GM11168 (cell line): ENCODE measurements at regions not wholly inside any gene's neighbourhood (a gene's known extent, or its start where the extent isn't known, plus 50 kb on each side); places are given as distances from the start of the nearest gene placed in this dataset.

Experiments
- in situ Hi-C: fragments of 300-500 bp; cut with MboI; formaldehyde crosslinking; loops from one replicate; pipeline ENCODE4 v1.12.0; 2022; ENCODE audit warnings: low sequenced_read_pairs; ENCODE audit not compliant: unreplicated experiment

DNA sequence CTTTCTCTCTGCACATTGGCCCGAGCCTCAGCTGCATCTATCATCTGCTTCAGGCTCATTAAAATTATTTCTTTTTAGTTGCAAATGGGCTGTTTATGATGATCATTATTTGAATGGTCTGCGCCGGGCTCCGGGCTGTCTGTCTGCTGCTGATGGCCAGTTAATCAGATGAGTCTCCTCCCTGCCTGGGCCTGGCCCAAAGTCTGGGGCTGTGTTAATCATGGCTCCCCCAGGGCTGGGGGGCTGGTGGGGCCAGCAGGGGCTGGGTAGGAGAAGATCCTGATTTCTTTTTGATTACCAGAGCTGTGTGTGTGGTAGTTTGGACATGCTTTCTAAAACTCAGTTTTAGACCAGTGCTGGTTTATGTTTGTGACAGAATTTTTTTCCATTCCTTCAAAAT lies 159.1 kb downstream of the PHETA1 start:
- in situ Hi-C loops: no loop called here

- in situ Hi-C loops: no loop called here
Observed at GRCh38 chr12:111207761-111208160, 161.1 kb downstream of the PHETA1 start.

DNA sequence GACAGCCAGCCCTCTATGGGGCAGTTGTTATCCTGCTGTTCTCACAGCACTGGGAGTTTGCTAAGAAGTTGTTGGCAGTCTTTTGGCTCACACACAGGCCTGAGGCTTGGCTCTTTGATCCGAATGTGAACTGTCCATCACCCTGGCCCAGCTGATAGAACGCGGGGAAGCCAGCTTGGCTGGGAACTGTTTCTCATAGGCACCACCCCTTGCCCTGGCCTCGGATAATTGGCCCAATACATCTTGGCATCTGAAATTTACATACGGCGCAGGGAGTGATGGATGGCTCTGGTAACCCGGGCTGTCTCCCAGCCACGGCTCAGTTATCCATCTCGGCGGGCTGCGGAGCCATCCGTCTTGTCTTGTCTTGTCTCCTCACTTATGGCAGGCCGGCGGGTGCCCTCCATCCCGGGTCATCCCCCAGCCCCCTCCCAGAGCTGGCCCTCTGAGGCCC lies 164.1 kb downstream of the PHETA1 start:
- in situ Hi-C loops: no loop called here

DNA sequence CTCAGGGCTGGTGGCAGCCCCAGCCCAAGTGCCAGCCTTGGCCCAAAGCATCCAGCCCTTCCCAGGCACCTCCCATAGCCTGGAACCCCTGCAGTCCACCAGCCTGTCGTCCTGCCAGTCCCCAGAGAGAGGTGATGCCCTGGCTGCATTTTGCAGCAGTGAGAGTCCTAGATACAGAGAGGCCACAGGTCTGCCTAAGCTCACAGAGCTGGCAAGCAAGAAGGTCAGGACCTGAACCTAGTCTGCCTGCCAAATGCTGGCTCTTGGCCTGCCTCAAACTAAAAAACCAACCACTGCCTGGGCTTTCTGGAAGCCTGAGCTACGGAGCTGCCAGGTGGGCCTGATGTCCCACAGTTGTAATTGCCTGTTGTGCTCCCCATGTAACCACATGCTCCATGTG lies 164.9 kb downstream of the PHETA1 start:
- in situ Hi-C loops: no loop called here

GRCh38 chr12:111203446-111203845 lies 165.4 kb downstream of the PHETA1 start:
- in situ Hi-C loops: no loop called here

DNA sequence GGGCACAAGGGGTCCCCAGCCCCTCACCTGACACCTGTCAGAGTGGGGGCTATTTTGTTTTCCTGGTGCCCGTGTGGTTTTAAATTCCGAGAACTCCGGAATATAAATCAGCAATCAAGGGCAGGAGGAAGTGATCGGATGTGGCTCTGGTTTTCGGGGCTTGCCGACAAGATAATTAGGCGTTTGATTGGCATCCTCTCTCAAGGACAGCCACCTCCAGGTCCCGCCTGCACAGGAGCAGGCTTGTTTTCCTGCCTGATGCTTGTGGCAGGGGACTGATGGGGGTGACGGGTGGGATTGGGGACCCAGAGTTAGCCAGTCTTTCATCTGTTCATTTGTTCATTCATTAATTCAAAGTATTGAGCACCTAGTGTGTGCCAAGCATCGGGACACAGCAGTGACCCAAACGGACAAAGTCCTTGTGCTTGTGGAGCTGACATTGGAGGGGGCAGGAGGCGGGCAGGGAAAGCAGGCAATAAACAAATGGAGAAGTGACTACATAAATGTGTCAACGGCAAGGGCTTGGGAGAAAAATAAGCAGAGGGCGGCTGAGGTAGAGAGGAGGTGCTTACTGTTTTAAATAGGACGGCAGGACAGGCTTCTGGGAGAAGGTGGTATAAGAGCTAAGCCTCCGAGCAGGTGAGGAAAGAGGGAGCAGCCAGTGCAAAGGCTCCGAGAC lies 166.5 kb downstream of the PHETA1 start:
- in situ Hi-C loops: no loop called here

DNA sequence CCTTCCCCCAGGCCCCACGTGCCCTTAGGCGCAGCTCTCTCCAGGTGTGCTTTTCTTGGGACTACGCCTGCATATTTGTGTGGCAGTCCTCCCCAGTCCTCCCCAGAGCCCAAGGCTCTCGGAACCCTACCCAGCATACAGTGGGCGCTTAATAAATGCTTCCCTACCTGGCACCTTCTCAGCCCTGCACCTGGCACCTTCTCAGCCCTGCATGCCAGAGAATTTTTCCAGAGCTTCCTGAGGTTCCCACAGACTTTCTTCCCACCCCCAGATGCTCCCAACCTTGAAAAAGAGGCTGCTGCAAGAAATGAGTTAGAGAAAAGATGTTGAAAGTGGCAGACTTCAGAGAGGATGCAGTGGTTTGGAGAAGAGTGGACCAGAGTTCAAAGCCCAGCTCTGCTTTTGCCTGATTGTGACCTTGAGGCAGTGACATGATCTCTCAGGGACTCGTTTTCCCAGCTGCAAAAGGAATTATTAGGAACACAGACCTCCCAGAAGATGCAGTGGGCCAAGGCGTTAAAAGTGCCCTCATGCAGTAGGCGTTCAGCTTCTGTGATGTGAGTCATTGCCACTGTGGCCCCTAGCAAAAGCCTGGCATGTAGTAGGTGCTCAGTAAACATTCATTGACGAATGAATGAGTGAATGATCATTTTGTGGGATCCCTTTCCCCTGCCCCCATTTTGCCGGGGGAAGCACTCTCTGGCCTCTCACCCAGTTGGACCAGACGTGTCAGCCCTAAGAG lies 167.2 kb downstream of the PHETA1 start:
- in situ Hi-C loops: no loop called here

GRCh38 chr12:111201036-111201435 lies 167.9 kb downstream of the PHETA1 start:
- in situ Hi-C loops: no loop called here

DNA sequence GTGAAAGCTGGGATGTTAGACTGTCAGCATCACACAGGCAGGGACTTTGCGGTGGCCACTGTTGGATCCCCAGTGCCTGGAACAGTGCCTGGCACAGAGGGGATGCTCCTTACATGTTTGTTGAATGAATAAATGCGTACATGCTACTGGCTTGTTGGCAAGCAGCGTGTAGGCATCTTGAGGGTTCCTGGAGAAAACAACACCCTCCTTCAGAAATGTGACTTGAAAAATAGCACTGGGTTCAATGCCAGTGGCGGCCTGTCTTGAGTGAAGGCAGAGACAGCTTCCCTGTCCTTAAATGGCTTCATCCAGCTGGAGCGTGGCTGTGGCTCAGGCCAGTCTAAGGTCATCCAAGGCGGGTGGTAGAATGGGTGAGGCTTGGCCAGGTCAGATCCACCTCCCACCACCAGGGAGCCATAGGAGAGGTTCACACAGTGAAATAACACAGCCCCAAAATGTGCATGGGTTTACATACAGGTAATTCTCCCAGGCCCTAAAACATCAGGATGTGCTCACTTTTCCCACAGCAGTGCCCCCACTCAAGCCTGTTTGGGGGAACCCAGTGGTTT lies 171.4 kb downstream of the PHETA1 start:
- in situ Hi-C loops: no loop called here

DNA sequence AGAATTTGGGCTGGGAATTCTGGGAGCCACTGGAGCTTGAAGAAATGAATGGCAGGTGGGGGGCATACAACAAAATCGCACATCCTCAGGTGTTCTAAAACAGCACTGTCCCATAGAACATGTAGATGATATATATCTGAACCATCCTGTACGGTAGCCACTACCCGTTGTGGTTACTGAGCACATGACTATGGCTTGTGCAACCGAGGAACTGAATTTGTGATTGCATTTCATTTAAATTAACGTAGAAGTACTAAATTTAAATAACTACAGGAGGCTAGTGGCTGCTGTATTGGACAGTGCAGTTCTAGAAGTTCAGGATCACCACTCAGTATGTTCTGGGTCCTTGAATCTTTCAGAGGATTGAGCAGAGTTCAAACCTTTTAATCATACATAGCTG lies 172.4 kb downstream of the PHETA1 start:
- in situ Hi-C loops: no loop called here

DNA sequence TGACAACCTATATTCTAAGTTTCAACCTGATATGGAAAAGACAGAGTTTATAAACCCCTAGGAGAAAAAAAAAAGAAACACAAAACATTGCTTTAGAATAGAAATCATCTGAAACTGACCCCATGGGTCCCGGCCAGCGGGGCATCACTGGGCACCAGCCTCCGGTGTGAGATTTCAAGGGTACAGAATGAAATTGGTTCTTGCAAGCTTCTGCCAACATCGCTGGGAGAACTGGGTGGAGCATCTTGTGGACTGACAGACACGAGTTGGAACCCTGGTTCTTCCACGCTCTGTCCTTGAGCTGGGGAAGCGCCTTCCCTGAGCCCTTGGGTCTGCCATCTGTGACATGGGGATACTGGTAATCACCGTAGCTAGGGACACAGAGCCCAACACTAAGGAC lies 173.6 kb downstream of the PHETA1 start:
- in situ Hi-C loops: no loop called here

- in situ Hi-C loops: no loop called here
Observed at GRCh38 chr12:111194703-111195051, 174.2 kb downstream of the PHETA1 start.

DNA sequence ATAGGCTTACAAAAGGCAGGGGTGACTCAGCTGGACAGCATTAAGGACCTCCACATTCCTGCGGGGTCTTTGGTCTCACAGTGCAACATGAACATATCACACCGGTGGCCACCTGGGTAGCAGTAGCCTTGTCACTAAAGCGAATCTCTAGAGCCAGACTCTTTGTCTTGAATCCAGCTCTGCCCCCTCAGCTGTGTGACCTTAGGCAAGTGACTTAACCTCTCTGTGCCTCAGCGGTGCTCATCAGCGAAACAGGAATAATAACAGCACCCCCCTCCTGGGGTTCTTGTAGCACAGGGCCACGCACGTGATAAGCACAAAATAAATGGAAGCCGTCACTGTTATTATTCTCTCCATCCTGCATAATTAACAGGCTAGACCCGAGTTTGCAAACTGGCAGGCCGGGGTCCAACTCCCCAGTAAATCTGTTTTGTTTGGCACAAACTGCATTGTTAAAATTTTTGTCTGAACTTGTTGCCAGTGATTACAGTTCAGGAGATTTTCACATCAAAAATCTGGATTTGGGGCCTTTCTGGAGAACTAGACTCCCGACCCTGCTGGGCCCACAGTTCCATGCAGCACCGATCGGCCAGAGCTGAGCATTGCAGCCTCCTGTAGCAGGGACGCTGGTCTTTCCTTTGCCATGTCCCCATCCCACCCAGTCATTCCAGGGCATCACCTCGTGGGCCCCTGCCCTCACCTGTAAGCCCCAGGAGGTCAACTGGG lies 174.8 kb downstream of the PHETA1 start:
- in situ Hi-C loops: no loop called here

DNA sequence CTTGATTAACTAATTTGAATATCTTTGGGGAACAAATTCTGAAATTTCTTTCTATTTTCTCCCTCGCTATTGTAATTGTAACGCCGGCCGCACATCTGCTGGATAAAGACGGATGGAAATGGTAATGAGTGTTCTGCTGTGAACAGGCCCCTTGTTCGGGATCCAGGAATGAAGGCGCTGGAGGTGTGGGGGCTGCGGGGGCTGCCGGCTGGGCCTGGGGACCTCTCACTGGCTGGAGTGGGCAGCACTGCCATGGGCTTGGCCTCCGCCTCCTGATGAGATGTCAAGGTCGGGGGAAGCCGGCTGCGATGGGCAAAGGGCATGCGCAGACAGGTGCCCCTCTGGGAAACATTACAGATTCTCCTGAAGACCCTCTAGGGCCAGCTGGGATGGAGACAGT lies 175.4 kb downstream of the PHETA1 start:
- in situ Hi-C loops: no loop called here

DNA sequence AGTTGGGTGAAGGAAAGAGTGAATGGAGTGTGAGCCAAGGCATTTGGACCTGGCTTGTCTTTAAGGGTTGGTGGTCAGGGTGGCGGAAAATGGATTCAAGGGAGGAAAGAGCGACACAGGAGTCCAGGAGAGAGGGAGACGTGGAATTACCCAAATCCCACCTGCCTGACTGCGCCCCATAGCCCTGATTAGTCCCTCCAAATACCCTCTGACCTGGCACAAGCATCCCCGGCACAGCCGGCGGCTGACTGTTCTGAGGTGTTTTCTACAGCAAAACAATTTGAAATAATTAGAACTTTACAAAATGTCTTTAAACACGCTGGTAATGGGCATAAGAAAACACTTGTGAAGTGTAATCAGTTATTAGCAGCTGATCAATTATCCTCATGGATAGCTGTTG lies 175.8 kb downstream of the PHETA1 start:
- in situ Hi-C loops: no loop called here

DNA sequence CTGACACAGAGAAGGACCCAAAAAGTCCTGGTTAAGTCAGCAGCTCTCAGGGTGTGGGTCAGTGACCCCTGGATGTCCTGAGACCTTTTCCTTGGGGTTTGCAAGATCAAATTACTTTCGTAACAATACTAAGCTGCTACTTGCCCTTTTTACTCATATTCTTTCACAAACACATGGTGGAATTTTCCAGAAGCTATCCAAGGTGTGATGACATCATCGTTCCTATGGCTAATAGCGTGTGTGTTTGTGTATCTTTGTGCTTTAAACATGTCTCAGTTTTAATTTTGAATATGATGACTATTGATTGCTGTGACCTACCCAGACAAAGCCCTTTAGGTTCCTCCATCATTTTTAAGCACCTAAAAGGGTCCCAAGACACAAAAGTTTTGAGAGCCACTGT lies 176.2 kb downstream of the PHETA1 start:
- in situ Hi-C loops: no loop called here

DNA sequence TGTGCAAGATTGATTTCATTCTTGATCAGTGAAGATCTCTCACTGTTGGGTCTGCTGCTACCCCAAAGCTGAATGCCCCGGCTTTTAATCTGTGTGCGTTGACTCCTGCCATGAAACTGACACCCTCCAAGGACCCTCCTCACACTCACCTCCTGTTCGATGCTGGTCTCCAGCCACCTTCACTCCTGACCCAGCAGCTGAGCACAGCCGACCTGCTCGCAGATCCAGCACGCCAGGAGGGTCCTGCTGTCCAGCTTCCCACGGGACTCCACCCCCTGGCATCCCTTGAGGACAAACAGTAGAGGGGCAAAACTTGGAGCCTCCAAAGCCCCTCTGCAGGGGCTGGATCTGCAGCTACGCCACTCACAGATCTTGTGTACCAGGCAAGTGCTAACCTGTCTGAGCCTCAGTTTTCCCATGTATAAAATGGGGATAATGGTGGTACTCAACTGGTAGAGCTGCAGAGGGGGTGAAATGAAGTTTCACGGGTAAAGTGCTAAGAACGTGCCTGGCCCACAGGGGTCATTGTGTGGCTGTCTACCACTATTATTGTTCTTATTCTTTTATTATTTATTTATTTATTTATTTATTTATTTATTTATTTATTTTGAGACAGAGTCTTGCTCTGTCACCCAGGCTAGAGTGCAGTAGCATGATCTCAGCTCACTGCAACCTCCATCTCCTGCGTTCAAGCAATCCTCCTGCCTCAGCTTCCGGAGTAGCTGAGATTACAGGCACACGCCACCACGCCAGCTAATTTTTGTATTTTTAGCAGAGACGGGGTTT lies 178.0 kb downstream of the PHETA1 start:
- in situ Hi-C loops: no loop called here

DNA sequence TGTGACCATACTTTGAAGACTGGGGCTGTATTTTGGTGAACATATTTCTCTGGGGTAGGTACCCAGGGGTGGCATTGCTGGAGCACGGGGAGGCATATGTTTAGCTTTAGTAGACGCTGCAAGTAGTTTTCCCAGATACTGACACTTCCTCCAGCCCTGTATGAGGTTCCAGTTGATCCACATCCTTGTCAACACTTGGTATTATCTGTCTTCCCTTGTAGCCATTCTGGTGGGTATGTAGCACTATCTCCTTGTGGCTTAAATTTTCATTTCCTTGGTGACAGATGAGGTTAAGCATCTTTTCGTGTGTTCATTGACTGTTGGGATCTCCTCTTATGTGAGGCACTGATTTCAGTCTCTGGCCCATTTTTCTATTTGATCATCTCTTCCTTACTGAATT lies 179.1 kb downstream of the PHETA1 start:
- in situ Hi-C loops: no loop called here

DNA sequence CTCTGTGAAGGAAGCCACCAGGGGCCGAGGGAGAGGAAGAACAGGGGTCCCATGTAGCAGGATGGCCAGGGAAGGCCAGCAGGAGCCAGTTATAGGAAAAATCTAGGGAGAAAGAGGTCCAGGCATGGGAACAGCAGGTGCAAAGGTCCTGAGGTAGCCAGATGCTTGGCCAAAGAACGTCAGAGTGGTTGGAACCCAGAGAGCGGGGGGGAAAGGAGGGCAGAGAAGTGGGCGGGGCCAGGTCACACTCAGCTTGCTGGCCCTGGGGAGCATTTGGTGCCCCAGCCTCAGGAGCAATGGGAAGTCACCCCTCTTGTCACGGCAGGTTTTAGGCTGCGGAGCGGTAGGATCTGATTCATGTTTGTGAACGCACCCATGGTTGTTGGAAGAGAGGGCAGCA lies 180.5 kb downstream of the PHETA1 start:
- in situ Hi-C loops: no loop called here

GRCh38 chr12:111186347-111186746 lies 182.5 kb downstream of the PHETA1 start:
- in situ Hi-C loops: no loop called here
